Stomach (tissue), 4 donors: ENCODE measurements at regions not wholly inside any gene's neighbourhood (a gene's known extent, or its start where the extent isn't known, plus 50 kb on each side); places are given as distances from the start of the nearest gene placed in this dataset.

Experiments used
- CTCF ChIP-seq, 7 experiments: fragments of 450-650 bp in 4 of 7; fragments of 200-600 bp in 3 of 7; sonication (generic) in 3 of 7; IDR thresholded peaks; one replicate each; pipeline ENCODE4 v1.5.1; 2016 to 2019; ENCODE audit warnings: antibody characterized with exemption in 7 of 7, control low read depth in 2 of 7, mild to moderate bottlenecking in 1 of 7
- POLR2A ChIP-seq, 4 donors: fragments of 450-650 bp; IDR thresholded peaks; one replicate each; pipeline ENCODE4 v1.6.1; 2016; ENCODE audit warnings: antibody characterized with exemption in 4 of 4, control low read depth in 2 of 4, mild to moderate bottlenecking in 1 of 4, moderate library complexity in 1 of 4
- POLR2AphosphoS5 ChIP-seq, 3 donors: sonication (generic); formaldehyde crosslinking; IDR thresholded peaks; one replicate each; pipeline ENCODE4 v1.6.1; 2016; ENCODE audit warnings: antibody characterized with exemption in 3 of 3

- no peak for TF ChIP-seq CTCF (IDR thresholded peaks at IDR 0.05)
- no peak for TF ChIP-seq POLR2A (IDR thresholded peaks at IDR 0.05)
- TF ChIP-seq POLR2AphosphoS5 (IDR thresholded peaks at IDR 0.05) = no peak
Observed at GRCh38 chr11:91624021-91624420, 600.6 kb upstream of the FAT3 start.
